HepG2 (cell line): ENCODE measurements at regions not wholly inside any gene's neighbourhood (a gene's known extent, or its start where the extent isn't known, plus 50 kb on each side); places are given as distances from the start of the nearest gene placed in this dataset.

Source experiments
- ATAC-seq: fragments of 200-7000 bp; cut with Tn5 transposase; 3 replicates; pipeline ENCODE4 v1.9.1; 2020; ENCODE audit warnings: mild to moderate bottlenecking, moderate library complexity
- BruUV-seq: library from RNA; stranded (reverse); fragments of 400-500 nt; replicated peaks from 2 replicates; lab custom pipeline; 2021; lab: Mats Ljungman, UMichigan
- CTCF ChIA-PET: fragments of 300-600 bp; formaldehyde crosslinking; extraction: SDS; loops from one replicate; lab custom pipeline; 2021; ENCODE audit warnings: low total read pairs, inconsistent platforms, low intra/inter-chr PET ratio; lab: Yijun Ruan, JAX
- POLR2A ChIA-PET: fragments of 350-600 bp; sonication (Branson Sonifier 250); formaldehyde crosslinking; loops from one replicate; lab custom pipeline; 2020; ENCODE audit warnings: antibody characterized with exemption, inconsistent platforms; lab: Yijun Ruan, JAX
- DNase-seq: peaks from one replicate; pipeline ENCODE4 v3.0.0-alpha.2; 2015; ENCODE audit warnings: low spot score
- FAIRE-seq: peaks from 3 replicates; lab custom pipeline; 2011; peaks lifted over from hg19 to GRCh38; lab: Jason Lieb, UNC
- H2AFZ ChIP-seq: one replicate; pipeline ENCODE4 v1.6.1; 2011; ENCODE audit warnings: low read length, inconsistent platforms
- H3K27ac ChIP-seq: fragments of 300-600 bp; 3 replicates; pipeline ENCODE4 v1.8.0; 2011; ENCODE audit warnings: mixed run types, mild to moderate bottlenecking, mixed read lengths, low read length, inconsistent platforms; ENCODE audit not compliant: insufficient read depth; ENCODE audit errors: extremely low read length
- H3K27me3 ChIP-seq, 2 experiments: fragments of 200-600 bp in 1 of 2; 2 replicates in 1 of 2; 3 replicates in 1 of 2; pipeline versions ENCODE4 v1.6.0 to v1.8.0; 2011; ENCODE audit warnings: low read length in 2 of 2, mild to moderate bottlenecking in 2 of 2, moderate library complexity in 2 of 2, inconsistent platforms in 1 of 2; ENCODE audit not compliant: insufficient read depth in 2 of 2, control insufficient read depth in 1 of 2
- H3K36me3 ChIP-seq, 2 experiments: fragments of 200-600 bp in 1 of 2; replicated peaks in 1 of 2; 2 replicates in 1 of 2; 3 replicates in 1 of 2; pipeline versions ENCODE4 v1.5.1 to v1.8.0; 2011; ENCODE audit warnings: low read length in 2 of 2, inconsistent platforms in 1 of 2; ENCODE audit not compliant: insufficient read depth in 2 of 2, control insufficient read depth in 1 of 2
- H3K4me1 ChIP-seq: 2 replicates; pipeline ENCODE4 v1.5.1; 2012; ENCODE audit warnings: low read length, inconsistent platforms; ENCODE audit not compliant: insufficient read depth
- H3K4me2 ChIP-seq: 2 replicates; pipeline ENCODE4 v1.6.0; 2011; ENCODE audit warnings: low read depth, low read length, inconsistent platforms
- H3K4me3 ChIP-seq, 3 experiments: fragments of 200-600 bp in 1 of 3; sonication (generic), shearing (Covaris generic) in 1 of 3; replicated peaks in 1 of 3; 2 replicates each; pipeline ENCODE4 v1.5.1; 2011 to 2016; ENCODE audit warnings: low read length in 3 of 3, inconsistent platforms in 2 of 3, low read depth in 2 of 3, mild to moderate bottlenecking in 2 of 3, control low read depth in 1 of 3, mixed read lengths in 1 of 3; ENCODE audit not compliant: insufficient read depth in 1 of 3
- H3K79me2 ChIP-seq: one replicate; pipeline ENCODE4 v1.6.1; 2011; ENCODE audit warnings: low read length, inconsistent platforms; ENCODE audit not compliant: insufficient read depth
- H3K9ac ChIP-seq: 2 replicates; pipeline ENCODE4 v1.6.0; 2011; ENCODE audit warnings: mild to moderate bottlenecking, low read depth, low read length, inconsistent platforms; ENCODE audit not compliant: insufficient read depth
- H3K9me3 ChIP-seq: 2 replicates; pipeline ENCODE4 v1.5.1; 2012; ENCODE audit warnings: mild to moderate bottlenecking, low read length
- H4K20me1 ChIP-seq: 2 replicates; pipeline ENCODE4 v1.6.0; 2011; ENCODE audit warnings: inconsistent platforms, mild to moderate bottlenecking, low read length, moderate library complexity; ENCODE audit not compliant: insufficient read depth
- HNF4G ChIP-seq, 2 experiments: sonication (generic) in 1 of 2; formaldehyde crosslinking in 1 of 2; IDR thresholded peaks; 2 replicates each; pipeline versions ENCODE4 v1.4.0 to v1.6.1; 2011 to 2020; ENCODE audit warnings: borderline replicate concordance in 2 of 2, low read depth in 2 of 2, mild to moderate bottlenecking in 2 of 2, low read length in 1 of 2, missing genetic modification reagents in 1 of 2, moderate library complexity in 1 of 2
- RBM39 ChIP-seq: fragments of 200-400 bp; formaldehyde crosslinking; IDR thresholded peaks from one replicate; pipeline ENCODE4 v1.6.1; 2018; ENCODE audit warnings: antibody characterized with exemption, mild to moderate bottlenecking, low read depth, low read length; ENCODE audit not compliant: poor library complexity, severe bottlenecking
- SATB2 ChIP-seq: sonication (generic); formaldehyde crosslinking; IDR thresholded peaks from 2 replicates; pipeline ENCODE4 v1.5.0; 2020; ENCODE audit warnings: missing genetic modification reagents
- SP1 ChIP-seq, 2 experiments: fragments of 450-650 bp in 1 of 2; sonication (generic) in 1 of 2; formaldehyde crosslinking in 1 of 2; IDR thresholded peaks; 2 replicates each; pipeline versions ENCODE4 v1.4.0 to v1.6.1; 2016 to 2020; ENCODE audit warnings: missing genetic modification reagents in 1 of 2
- TFDP2 ChIP-seq: sonication (generic); formaldehyde crosslinking; IDR thresholded peaks from 2 replicates; pipeline ENCODE4 v1.4.0; 2020; ENCODE audit warnings: missing genetic modification reagents
- TOE1 ChIP-seq: sonication (generic); formaldehyde crosslinking; IDR thresholded peaks from 2 replicates; pipeline ENCODE4 v1.4.0; 2020; ENCODE audit warnings: mild to moderate bottlenecking, missing genetic modification reagents
- WGBS: methylation state at CpG from one replicate; pipeline ENCODE4 v1.1.6; 2017; ENCODE audit warnings: low lambda C conversion rate; 5-methylcytosine and 5-hydroxymethylcytosine counted together
- in situ Hi-C: cut with HindIII; loops from 2 replicates; pipeline ENCODE4 v1.10.0; 2017; ENCODE audit warnings: low pct_unique_long_range_greater_than_20kb; ENCODE audit not compliant: extremely low pct_ligation_motif_present
- intact Hi-C: fragments of 100-400 bp; cut with micrococcal nuclease; formaldehyde crosslinking; loops from one replicate; pipeline ENCODE4 v1.10.0; 2022; ENCODE audit not compliant: unreplicated experiment
- TF ChIP-seq, protein P1 (sequence below): IDR thresholded peaks from 2 replicates; pipeline ENCODE4 v1.6.1; 2016

DNA sequence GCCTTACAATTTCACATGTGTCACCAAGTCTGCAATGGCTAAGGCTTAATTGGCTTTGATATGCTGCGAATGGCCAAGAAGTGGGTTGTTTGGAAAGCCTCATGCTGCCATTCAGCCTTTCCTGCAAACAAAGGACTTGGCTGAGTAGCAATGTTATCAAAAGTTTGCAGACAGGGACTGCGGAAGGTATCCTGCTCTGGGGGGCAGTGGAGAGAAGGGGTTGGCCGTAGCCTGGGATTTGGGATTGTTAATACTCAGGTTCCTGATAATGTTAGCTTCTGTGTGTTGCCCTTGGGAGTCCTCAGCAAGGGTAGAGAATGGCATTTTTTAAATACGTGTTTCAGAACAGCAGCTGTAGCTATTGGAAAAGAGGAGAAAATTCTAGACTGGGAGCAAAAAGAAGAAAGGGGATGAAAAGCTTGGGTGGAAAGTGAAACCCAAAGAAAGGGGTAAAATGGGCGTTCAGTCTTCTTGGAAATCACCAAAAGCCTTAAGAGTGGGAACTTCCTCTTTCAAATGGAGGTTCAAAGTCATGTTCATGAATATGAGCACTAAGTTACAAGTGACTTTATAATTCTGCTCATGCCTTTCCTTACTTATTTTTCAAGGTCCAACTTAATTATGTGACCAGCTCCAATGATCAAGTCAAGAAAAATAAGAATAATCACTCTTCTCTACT is 325.1 kb downstream of the RNF144A start:
- no peak for ATAC-seq
- FAIRE-seq = no peak
- intact Hi-C loops = no loop called here
- no peak overlapping the region for H3K27ac ChIP-seq
- WGBS = 35% methylated on average over 5 of the region's 5 CpGs
- ChIA-PET POLR2A (no interaction called here), CTCF (no interaction called here)
- H3K79me2 ChIP-seq = no peaks in the 10 kb centered on the region
- no peak overlapping the region for H3K4me2 ChIP-seq
- in situ Hi-C loops = no loop called here
- H3K9me3 ChIP-seq = no peaks in the 10 kb centered on the region
- no peak overlapping the region for H3K9ac ChIP-seq
- BruUV-seq = no TSS peak
- DNase-seq = no peak
- H3K27me3 ChIP-seq = no peaks in the 10 kb centered on the region
- TF ChIP-seq TFDP2 (no peak), SATB2 (CRISPR knock-in tag) (no peak), HNF4G (IDR thresholded peaks at IDR 0.05; ENCODE audit: borderline replicate concordance, low read depth, low read length) (no peak), HNF4G (CRISPR knock-in tag; IDR thresholded peaks at IDR 0.05; ENCODE audit: borderline replicate concordance, low read depth) (no peak), TOE1 (CRISPR knock-in tag) (no peak), RBM39 (no peak), SP1 (IDR thresholded peaks at IDR 0.05) (no peak), SP1 (CRISPR knock-in tag; IDR thresholded peaks at IDR 0.05) (no peak)
- TF ChIP-seq, protein P1, sequence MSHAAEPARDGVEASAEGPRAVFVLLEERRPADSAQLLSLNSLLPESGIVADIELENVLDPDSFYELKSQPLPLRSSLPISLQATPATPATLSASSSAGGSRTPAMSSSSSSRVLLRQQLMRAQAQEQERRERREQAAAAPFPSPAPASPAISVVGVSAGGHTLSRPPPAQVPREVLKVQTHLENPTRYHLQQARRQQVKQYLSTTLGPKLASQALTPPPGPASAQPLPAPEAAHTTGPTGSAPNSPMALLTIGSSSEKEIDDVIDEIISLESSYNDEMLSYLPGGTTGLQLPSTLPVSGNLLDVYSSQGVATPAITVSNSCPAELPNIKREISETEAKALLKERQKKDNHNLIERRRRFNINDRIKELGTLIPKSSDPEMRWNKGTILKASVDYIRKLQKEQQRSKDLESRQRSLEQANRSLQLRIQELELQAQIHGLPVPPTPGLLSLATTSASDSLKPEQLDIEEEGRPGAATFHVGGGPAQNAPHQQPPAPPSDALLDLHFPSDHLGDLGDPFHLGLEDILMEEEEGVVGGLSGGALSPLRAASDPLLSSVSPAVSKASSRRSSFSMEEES (CRISPR knock-in tag) = no peak
- H3K4me1 ChIP-seq = no peaks in the 10 kb centered on the region
- no peak overlapping the region for H3K4me3 ChIP-seq
- H4K20me1 ChIP-seq = no peaks in the 10 kb centered on the region
- no peak overlapping the region for H2AFZ ChIP-seq
- H3K36me3 ChIP-seq = no peaks in the 10 kb centered on the region
